GM08714 (cell line): ENCODE measurements at regions not wholly inside any gene's neighbourhood (a gene's known extent, or its start where the extent isn't known, plus 50 kb on each side); places are given as distances from the start of the nearest gene placed in this dataset.

Experiments used
- H3K4me3 ChIP-seq: fragments of 200-500 bp; sonication (Bioruptor generic); 2 replicates; pipeline ENCODE4 v1.5.1; 2014; ENCODE audit warnings: mild to moderate bottlenecking, low read length, inconsistent platforms
- ZNF274 ChIP-seq: IDR thresholded peaks from 2 replicates; pipeline ENCODE4 v1.6.1; 2012; ENCODE audit warnings: mild to moderate bottlenecking, low read depth, low read length

- no peak for TF ChIP-seq ZNF274
- H3K4me3 ChIP-seq: no peak overlapping the region
These were observed 154.9 kb upstream of the PWP1 start for GRCh38 chr12:107530701-107531100.

- no peak overlapping the region for H3K4me3 ChIP-seq
- TF ChIP-seq ZNF274: no peak
These were observed 152.4 kb upstream of the PWP1 start for GRCh38 chr12:107533218-107533617.

GRCh38 chr12:107536613-107537012 lies 149.0 kb upstream of the PWP1 start:
- H3K4me3 ChIP-seq: no peak overlapping the region
- TF ChIP-seq ZNF274: no peak

- TF ChIP-seq ZNF274: no peak
- no peak overlapping the region for H3K4me3 ChIP-seq
These were observed 148.0 kb upstream of the PWP1 start for GRCh38 chr12:107537464-107538119.

GRCh38 chr12:107539196-107539939 lies 146.2 kb upstream of the PWP1 start:
- TF ChIP-seq ZNF274: no peak
- H3K4me3 ChIP-seq: no peak overlapping the region

GRCh38 chr12:107541001-107541705 lies 144.4 kb upstream of the PWP1 start:
- no peak for TF ChIP-seq ZNF274
- no peak overlapping the region for H3K4me3 ChIP-seq

- H3K4me3 ChIP-seq: no peak overlapping the region
- TF ChIP-seq ZNF274: no peak
These were observed 142.2 kb upstream of the PWP1 start for GRCh38 chr12:107543416-107543815.

- no peak overlapping the region for H3K4me3 ChIP-seq
- no peak for TF ChIP-seq ZNF274
These were observed 141.8 kb upstream of the PWP1 start for GRCh38 chr12:107543841-107544240.

- H3K4me3 ChIP-seq: no peak overlapping the region
- no peak for TF ChIP-seq ZNF274
These were observed 140.7 kb upstream of the PWP1 start for GRCh38 chr12:107544937-107545336.

GRCh38 chr12:107545737-107546353 lies 139.8 kb upstream of the PWP1 start:
- H3K4me3 ChIP-seq: no peak overlapping the region
- no peak for TF ChIP-seq ZNF274

- TF ChIP-seq ZNF274: no peak
- H3K4me3 ChIP-seq: no peak overlapping the region
These were observed 138.2 kb upstream of the PWP1 start for GRCh38 chr12:107547389-107547788.

GRCh38 chr12:107549651-107550480 lies 135.7 kb upstream of the PWP1 start:
- no peak for TF ChIP-seq ZNF274
- no peak overlapping the region for H3K4me3 ChIP-seq

- no peak overlapping the region for H3K4me3 ChIP-seq
- TF ChIP-seq ZNF274: no peak
These were observed 134.2 kb upstream of the PWP1 start for GRCh38 chr12:107551434-107551833.

GRCh38 chr12:107552263-107552662 lies 133.3 kb upstream of the PWP1 start:
- H3K4me3 ChIP-seq: no peak overlapping the region
- no peak for TF ChIP-seq ZNF274
